ENCODE measurements at regions not wholly inside any gene's neighbourhood (a gene's known extent, or its start where the extent isn't known, plus 50 kb on each side); places are given as distances from the start of the nearest gene placed in this dataset.

DNA sequence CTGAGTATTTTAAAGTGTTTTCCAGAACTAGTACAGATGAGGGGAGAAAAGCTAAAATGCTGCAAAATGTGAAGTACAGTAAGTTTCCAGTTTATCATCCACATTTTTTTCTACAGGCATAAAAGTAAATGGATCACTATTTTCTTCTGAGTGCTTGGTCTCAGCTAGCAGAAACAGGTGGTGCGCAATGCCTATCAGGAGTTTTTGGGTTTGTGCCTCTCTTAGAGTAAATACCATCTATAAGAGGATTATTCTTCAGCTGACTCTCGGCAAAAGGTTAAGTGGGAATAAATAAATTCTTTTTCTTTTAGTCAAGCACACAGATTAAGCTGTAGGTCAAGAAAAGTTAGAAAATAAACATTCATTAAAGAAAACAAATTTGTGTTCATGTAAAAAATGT lies 1027.7 kb downstream of the PLOD2 start:
- no peak for DNase-seq (ENCODE audit: low read depth)
- TF ChIP-seq, protein P1, sequence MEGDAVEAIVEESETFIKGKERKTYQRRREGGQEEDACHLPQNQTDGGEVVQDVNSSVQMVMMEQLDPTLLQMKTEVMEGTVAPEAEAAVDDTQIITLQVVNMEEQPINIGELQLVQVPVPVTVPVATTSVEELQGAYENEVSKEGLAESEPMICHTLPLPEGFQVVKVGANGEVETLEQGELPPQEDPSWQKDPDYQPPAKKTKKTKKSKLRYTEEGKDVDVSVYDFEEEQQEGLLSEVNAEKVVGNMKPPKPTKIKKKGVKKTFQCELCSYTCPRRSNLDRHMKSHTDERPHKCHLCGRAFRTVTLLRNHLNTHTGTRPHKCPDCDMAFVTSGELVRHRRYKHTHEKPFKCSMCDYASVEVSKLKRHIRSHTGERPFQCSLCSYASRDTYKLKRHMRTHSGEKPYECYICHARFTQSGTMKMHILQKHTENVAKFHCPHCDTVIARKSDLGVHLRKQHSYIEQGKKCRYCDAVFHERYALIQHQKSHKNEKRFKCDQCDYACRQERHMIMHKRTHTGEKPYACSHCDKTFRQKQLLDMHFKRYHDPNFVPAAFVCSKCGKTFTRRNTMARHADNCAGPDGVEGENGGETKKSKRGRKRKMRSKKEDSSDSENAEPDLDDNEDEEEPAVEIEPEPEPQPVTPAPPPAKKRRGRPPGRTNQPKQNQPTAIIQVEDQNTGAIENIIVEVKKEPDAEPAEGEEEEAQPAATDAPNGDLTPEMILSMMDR (conservative IDR thresholded peaks at IDR 0.05; ENCODE audit: control insufficient read depth, insufficient read depth, low read depth, low read length) = no peak
- no peak overlapping the region for H3K4me3 ChIP-seq (ENCODE audit: control insufficient read depth, low read depth, low read length)

DNA sequence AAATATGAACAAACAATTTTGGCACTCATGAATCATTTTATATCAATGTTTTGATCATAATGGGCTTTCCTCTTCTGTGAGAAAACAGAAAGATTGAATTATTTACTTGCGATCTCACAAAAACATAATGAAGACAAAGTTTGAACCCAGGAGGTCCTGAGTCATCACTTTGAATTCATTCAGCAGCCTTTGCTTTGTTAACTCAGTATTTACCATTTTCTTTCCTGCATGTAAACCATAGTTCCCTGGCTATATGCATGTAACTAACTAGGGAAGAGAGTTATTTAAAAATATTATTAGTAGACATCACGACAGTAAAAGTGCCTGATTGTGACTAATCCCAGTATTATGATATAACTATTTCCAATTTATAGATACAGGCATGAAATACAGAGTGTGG lies 1026.2 kb downstream of the PLOD2 start:
- no peak overlapping the region for H3K4me3 ChIP-seq (ENCODE audit: control insufficient read depth, low read depth, low read length)
- TF ChIP-seq, protein P1 (conservative IDR thresholded peaks at IDR 0.05; ENCODE audit: control insufficient read depth, insufficient read depth, low read depth, low read length) = no peak
- DNase-seq (ENCODE audit: low read depth) = no peak

GRCh38 chr3:145144361-145144760 lies 1016.6 kb downstream of the PLOD2 start:
- no peak overlapping the region for H3K4me3 ChIP-seq (ENCODE audit: control insufficient read depth, low read depth, low read length)
- TF ChIP-seq, protein P1 (conservative IDR thresholded peaks at IDR 0.05; ENCODE audit: control insufficient read depth, insufficient read depth, low read depth, low read length) = no peak
- DNase-seq (ENCODE audit: low read depth) = no peak

DNA sequence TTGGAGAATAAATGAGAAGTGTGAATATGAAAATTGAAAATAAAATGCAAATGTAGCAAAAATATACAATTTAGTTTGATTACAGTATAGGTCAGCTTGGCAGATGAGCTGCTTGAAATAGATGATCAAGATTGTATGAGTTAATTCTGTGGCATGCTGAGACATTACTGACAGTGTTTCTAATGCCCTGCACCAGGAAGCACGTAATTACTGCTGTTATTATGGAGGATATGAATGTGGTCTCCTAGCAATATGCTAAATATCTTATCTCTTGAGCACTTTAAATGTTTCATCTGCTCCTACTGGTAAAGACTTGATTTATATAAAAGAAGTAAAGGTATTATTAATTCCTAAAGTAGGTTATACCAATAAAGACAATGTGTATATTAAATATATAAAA lies 1015.5 kb downstream of the PLOD2 start:
- TF ChIP-seq, protein P1 (conservative IDR thresholded peaks at IDR 0.05; ENCODE audit: control insufficient read depth, insufficient read depth, low read depth, low read length) = no peak
- H3K4me3 ChIP-seq (ENCODE audit: control insufficient read depth, low read depth, low read length) = no peak overlapping the region
- no peak for DNase-seq (ENCODE audit: low read depth)

DNA sequence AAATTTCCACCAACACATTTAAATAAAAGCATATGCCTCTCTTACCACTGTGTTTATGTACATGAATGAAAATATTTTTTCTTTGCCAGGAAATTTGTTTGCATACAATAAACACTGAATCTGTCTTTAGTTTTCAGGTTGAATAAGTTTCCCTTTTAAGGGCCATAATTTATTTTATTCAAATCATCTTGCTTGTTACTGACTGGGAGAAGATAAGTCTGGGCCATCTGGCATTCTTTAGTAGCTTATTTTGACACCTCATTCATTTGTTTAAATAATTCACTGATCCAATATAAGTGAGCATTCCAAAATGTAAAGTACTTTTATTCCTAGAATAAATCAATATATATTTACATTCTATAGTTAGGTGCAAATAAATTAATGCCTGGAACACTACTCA lies 1001.3 kb downstream of the PLOD2 start:
- TF ChIP-seq, protein P1 (conservative IDR thresholded peaks at IDR 0.05; ENCODE audit: control insufficient read depth, insufficient read depth, low read depth, low read length) = no peak
- DNase-seq (ENCODE audit: low read depth) = no peak

DNA sequence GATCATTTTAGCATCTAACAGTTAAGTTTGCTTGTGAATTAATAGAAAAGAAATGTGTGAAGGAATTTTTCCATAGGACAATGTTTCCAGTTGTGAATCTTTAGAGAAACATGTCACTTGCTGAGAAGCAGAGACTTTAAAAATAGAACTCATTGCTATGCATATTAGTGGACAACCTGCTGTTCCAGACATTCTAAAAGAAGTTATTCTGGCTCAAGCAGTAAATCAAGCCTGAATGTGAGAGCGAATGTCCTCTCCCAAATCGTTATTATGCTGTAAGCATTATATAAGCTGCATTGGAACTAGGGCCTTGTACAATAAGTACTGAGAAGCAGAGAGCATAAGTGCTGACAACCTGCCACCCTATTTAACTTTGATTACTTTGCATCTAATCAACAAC lies 990.9 kb downstream of the PLOD2 start:
- no peak overlapping the region for H3K4me3 ChIP-seq (ENCODE audit: control insufficient read depth, low read depth, low read length)
- no peak for DNase-seq (ENCODE audit: low read depth)
- TF ChIP-seq, protein P1 (conservative IDR thresholded peaks at IDR 0.05; ENCODE audit: control insufficient read depth, insufficient read depth, low read depth, low read length) = no peak

More for the DNA sequence above, 1001.3 kb downstream of the PLOD2 start:
- H3K4me3 ChIP-seq (ENCODE audit: control insufficient read depth, low read depth, low read length) = no peak overlapping the region

DNA sequence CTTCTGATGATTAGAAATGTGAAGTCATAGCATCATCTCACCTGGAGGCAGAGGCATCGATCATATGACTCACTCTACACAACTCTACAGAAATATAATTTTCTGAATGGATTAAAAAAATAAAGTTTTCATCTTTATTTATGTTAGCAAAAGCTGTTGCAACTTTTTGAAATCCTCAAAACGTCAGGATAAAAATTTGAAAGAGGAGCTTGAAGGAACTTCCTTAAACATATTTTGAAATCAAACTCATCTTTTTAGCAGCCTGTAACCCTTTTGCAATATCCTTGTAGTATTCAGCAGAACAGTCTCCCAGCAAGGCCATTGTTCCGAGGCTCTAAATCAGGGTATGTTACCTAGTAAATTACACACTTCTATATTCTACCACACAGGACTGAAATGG lies 985.4 kb downstream of the PLOD2 start:
- no peak for DNase-seq (ENCODE audit: low read depth)
- H3K4me3 ChIP-seq (ENCODE audit: control insufficient read depth, low read depth, low read length) = no peak overlapping the region
- TF ChIP-seq, protein P1 (conservative IDR thresholded peaks at IDR 0.05; ENCODE audit: control insufficient read depth, insufficient read depth, low read depth, low read length) = no peak
